ENCODE measurements at regions not wholly inside any gene's neighbourhood (a gene's known extent, or its start where the extent isn't known, plus 50 kb on each side); places are given as distances from the start of the nearest gene placed in this dataset.

DNA sequence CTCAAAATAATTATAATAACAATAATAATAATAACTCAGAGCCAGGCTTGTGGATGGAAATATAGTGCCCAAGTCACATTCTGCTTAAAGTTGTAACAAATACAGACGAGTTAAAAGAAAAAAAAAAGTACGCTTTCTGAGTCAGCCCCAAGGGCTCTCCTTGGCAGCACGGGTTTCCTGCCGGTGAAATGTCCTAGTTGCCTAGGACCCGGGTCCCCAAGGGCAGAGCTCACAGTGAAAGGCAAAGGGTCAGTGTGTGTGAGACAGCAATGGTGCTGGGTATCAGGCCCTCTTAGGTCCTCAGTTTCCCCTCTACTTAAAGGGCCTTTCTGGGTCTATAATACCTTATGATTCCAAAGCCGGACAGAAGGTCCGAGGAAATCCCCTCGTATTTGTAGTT, 96.3 kb upstream of the CLMN start:
- TF ChIP-seq NFIC (IDR thresholded peaks at IDR 0.05) (no peak), TEAD4 (IDR thresholded peaks at IDR 0.05) (no peak), TCF12 (IDR thresholded peaks at IDR 0.05; ENCODE audit: low read depth) (no peak), EGR1 (IDR thresholded peaks at IDR 0.05) (no peak), CREB1 (IDR thresholded peaks at IDR 0.05; ENCODE audit: low read depth) (no peak), TAF1 (IDR thresholded peaks at IDR 0.05; ENCODE audit: low read depth) (no peak), CEBPB (IDR thresholded peaks at IDR 0.05) (no peak)
- TF ChIP-seq, protein P1, sequence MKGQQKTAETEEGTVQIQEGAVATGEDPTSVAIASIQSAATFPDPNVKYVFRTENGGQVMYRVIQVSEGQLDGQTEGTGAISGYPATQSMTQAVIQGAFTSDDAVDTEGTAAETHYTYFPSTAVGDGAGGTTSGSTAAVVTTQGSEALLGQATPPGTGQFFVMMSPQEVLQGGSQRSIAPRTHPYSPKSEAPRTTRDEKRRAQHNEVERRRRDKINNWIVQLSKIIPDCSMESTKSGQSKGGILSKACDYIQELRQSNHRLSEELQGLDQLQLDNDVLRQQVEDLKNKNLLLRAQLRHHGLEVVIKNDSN (IDR thresholded peaks at IDR 0.05), result no peak
- TF ChIP-seq, protein P2, sequence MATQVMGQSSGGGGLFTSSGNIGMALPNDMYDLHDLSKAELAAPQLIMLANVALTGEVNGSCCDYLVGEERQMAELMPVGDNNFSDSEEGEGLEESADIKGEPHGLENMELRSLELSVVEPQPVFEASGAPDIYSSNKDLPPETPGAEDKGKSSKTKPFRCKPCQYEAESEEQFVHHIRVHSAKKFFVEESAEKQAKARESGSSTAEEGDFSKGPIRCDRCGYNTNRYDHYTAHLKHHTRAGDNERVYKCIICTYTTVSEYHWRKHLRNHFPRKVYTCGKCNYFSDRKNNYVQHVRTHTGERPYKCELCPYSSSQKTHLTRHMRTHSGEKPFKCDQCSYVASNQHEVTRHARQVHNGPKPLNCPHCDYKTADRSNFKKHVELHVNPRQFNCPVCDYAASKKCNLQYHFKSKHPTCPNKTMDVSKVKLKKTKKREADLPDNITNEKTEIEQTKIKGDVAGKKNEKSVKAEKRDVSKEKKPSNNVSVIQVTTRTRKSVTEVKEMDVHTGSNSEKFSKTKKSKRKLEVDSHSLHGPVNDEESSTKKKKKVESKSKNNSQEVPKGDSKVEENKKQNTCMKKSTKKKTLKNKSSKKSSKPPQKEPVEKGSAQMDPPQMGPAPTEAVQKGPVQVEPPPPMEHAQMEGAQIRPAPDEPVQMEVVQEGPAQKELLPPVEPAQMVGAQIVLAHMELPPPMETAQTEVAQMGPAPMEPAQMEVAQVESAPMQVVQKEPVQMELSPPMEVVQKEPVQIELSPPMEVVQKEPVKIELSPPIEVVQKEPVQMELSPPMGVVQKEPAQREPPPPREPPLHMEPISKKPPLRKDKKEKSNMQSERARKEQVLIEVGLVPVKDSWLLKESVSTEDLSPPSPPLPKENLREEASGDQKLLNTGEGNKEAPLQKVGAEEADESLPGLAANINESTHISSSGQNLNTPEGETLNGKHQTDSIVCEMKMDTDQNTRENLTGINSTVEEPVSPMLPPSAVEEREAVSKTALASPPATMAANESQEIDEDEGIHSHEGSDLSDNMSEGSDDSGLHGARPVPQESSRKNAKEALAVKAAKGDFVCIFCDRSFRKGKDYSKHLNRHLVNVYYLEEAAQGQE (IDR thresholded peaks at IDR 0.05; ENCODE audit: low read depth), result no peak
- TF ChIP-seq, protein P3, sequence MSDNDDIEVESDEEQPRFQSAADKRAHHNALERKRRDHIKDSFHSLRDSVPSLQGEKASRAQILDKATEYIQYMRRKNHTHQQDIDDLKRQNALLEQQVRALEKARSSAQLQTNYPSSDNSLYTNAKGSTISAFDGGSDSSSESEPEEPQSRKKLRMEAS (IDR thresholded peaks at IDR 0.05), result no peak

DNA sequence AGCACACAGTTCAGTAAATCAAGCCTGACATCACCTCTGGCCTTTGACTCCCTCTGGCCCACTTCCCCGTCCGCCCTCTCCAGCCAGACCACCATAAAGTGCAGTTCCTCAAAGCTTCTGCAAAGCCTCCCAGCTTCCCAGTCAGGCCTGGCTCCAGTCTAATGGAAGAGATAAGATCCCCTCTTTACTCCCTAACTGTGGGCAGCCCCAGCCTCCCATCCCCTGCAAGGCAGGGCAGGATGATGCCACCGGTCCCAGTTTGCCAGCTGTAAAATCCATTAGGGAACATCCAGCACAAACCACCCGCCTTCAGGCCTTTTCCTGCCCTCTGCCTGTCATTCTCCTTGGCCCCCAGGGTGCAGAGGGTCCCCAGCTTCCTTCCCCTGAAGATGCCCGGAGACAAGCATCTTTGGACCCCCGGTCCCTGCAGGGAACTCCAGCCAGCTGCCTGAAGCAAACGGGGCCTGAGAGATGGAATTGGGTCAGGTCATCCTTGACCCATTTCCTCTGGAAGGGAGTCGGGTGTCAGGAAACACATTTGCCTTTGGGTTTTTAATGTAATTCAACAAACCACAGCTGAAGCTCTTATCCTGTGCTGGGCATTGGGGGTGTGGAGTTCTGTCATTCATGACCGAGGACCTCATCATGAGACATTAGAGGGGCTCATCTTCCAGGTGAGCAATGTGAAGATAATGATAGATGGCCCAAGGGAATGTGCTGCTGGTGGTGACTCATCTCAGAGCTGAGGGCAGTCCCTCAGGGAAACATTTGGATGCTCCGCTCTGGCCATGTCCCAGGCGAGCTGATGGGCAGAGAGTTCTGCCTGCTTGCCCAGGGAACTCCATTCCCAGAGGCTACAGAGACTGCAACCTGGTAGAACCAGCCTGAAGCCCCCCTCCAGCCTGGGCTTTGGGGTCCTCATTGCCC, 93.8 kb upstream of the CLMN start:
- TF ChIP-seq RAD21 (IDR thresholded peaks at IDR 0.05; ENCODE audit: low read depth) (no peak), NFIC (IDR thresholded peaks at IDR 0.05) (no peak), CREB1 (IDR thresholded peaks at IDR 0.05; ENCODE audit: low read depth) (no peak), YY1 (IDR thresholded peaks at IDR 0.05; ENCODE audit: low read depth) (no peak), EGR1 (IDR thresholded peaks at IDR 0.05) (no peak), EP300 (IDR thresholded peaks at IDR 0.05; ENCODE audit: borderline replicate concordance) (no peak), TAF1 (IDR thresholded peaks at IDR 0.05; ENCODE audit: low read depth) (no peak), ZBTB7A (IDR thresholded peaks at IDR 0.05; ENCODE audit: low read depth) (no peak), FOXM1 (IDR thresholded peaks at IDR 0.05; ENCODE audit: borderline replicate concordance, low read depth) (no peak), TEAD4 (IDR thresholded peaks at IDR 0.05) (no peak), TCF12 (IDR thresholded peaks at IDR 0.05; ENCODE audit: low read depth) (no peak), CEBPB (IDR thresholded peaks at IDR 0.05) (no peak)
- TF ChIP-seq, protein P3 (IDR thresholded peaks at IDR 0.05), result no peak
- TF ChIP-seq, protein P1 (IDR thresholded peaks at IDR 0.05), result no peak
- TF ChIP-seq, protein P2 (IDR thresholded peaks at IDR 0.05; ENCODE audit: low read depth), result no peak

DNA sequence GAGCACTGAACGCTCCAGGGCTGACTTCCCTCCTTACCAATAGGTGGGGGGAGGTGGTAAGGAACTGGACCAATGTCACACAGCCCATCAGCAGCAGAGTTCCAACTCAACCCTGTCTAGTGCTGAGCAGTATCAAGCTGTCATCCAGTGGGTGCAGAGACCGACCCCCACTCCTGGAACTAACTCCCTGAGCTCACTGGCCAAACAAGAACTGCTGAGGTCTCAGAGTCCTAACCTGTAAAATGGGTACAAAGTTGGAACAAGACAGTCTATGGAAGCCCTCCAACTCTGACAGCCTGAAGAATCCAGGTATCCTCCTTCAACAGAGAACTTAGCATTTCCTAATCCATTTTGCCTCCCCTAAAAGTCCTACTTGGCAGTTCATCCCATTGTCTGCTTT, 91.1 kb upstream of the CLMN start:
- TF ChIP-seq RAD21 (IDR thresholded peaks at IDR 0.05; ENCODE audit: low read depth) (no peak), CEBPB (IDR thresholded peaks at IDR 0.05) (no peak), FOXM1 (IDR thresholded peaks at IDR 0.05; ENCODE audit: borderline replicate concordance, low read depth) (no peak), NFIC (IDR thresholded peaks at IDR 0.05) (no peak), CREB1 (IDR thresholded peaks at IDR 0.05; ENCODE audit: low read depth) (no peak), TCF12 (IDR thresholded peaks at IDR 0.05; ENCODE audit: low read depth) (no peak), ZBTB7A (IDR thresholded peaks at IDR 0.05; ENCODE audit: low read depth) (no peak)
- TF ChIP-seq, protein P1 (IDR thresholded peaks at IDR 0.05), result no peak

DNA sequence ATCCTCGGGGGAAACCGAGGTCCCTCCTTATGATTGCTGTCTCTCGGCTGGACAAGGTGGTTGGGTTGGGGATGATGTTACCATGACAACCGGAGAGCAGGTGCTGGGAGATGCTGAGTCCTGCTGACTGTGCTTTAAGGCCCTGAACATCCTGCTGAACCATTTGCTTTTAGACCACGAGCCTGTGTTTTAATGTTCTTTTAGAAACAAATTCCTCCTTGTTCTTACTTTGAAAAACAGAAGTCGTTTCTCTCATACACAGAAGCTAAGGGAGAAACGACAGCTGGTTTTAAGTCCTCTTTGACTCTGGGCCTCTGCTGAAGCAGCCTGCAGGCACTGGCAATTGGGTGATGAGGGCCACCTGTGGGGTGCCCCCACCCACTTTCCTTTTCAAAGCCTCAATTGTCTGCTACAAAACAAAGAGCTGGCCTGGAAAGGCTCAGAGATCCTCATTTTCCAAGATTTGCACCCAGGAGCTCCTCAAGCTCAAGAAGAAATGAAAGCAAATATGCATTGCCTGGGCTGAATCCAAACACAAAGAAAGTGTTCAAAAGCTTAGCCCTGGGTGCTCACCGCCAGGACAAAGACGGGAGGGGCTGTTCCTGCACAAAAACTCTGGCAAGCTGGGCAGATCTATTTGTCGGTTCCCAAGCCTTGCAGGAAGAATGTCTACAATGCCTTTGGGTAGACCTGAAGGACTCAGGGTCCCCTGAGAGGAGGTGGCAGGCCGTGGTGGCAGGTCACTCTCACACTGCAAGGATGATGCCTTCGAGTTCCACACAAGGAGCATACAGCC, 90.0 kb upstream of the CLMN start:
- no peak for TF ChIP-seq ZBTB7A (IDR thresholded peaks at IDR 0.05; ENCODE audit: low read depth)
- no peak for TF ChIP-seq NFIC (IDR thresholded peaks at IDR 0.05)
- TF ChIP-seq, protein P1 (IDR thresholded peaks at IDR 0.05), result no peak
- TF ChIP-seq RAD21 (IDR thresholded peaks at IDR 0.05; ENCODE audit: low read depth), result no peak
- no peak for TF ChIP-seq TCF12 (IDR thresholded peaks at IDR 0.05; ENCODE audit: low read depth)
- TF ChIP-seq FOXM1 (IDR thresholded peaks at IDR 0.05; ENCODE audit: borderline replicate concordance, low read depth), result no peak
- TF ChIP-seq CEBPB (IDR thresholded peaks at IDR 0.05), result no peak
- no peak for TF ChIP-seq CREB1 (IDR thresholded peaks at IDR 0.05; ENCODE audit: low read depth)
- no peak for TF ChIP-seq TEAD4 (IDR thresholded peaks at IDR 0.05)
- TF ChIP-seq YY1 (IDR thresholded peaks at IDR 0.05; ENCODE audit: low read depth), result no peak
- TF ChIP-seq, protein P3 (IDR thresholded peaks at IDR 0.05), result no peak
- TF ChIP-seq, protein P2 (IDR thresholded peaks at IDR 0.05; ENCODE audit: low read depth), result no peak
- TF ChIP-seq EP300 (IDR thresholded peaks at IDR 0.05; ENCODE audit: borderline replicate concordance), result no peak
- no peak for TF ChIP-seq EGR1 (IDR thresholded peaks at IDR 0.05)

Data from Ishikawa (cell line).